NT2/D1 (cell line): ENCODE measurements at regions not wholly inside any gene's neighbourhood (a gene's known extent, or its start where the extent isn't known, plus 50 kb on each side); places are given as distances from the start of the nearest gene placed in this dataset.
"Not testable (repeated sequence)": the region's sequence is repeated elsewhere in the genome, so short reads cannot be mapped to it uniquely, and the experiment has no call there.

Experiments used
- DNase-seq: peaks from one replicate; pipeline ENCODE4 v3.0.0-alpha.2; 2011; ENCODE audit warnings: low read depth, low spot score
- H3K27me3 ChIP-seq: 2 replicates; pipeline ENCODE4 v1.6.0; 2011; ENCODE audit warnings: mild to moderate bottlenecking; ENCODE audit not compliant: insufficient read length, insufficient read depth
- H3K36me3 ChIP-seq: 2 replicates; pipeline ENCODE4 v1.6.1; 2011; ENCODE audit warnings: mild to moderate bottlenecking, low read length, mixed read lengths; ENCODE audit not compliant: insufficient read depth, insufficient read length
- H3K4me1 ChIP-seq: 2 replicates; pipeline ENCODE4 v1.5.1; 2011; ENCODE audit not compliant: insufficient read depth, insufficient read length
- H3K4me3 ChIP-seq: 2 replicates; pipeline ENCODE4 v1.5.1; 2011; ENCODE audit warnings: low read depth; ENCODE audit not compliant: insufficient read length
- H3K9ac ChIP-seq: 2 replicates; pipeline ENCODE4 v1.6.0; 2011; ENCODE audit warnings: low read depth; ENCODE audit not compliant: insufficient read length
- H3K9me3 ChIP-seq: 2 replicates; pipeline ENCODE4 v1.5.1; 2011; ENCODE audit warnings: mild to moderate bottlenecking, low read length; ENCODE audit not compliant: insufficient read depth
- SUZ12 ChIP-seq: IDR thresholded peaks from 2 replicates; pipeline ENCODE4 v1.6.1; 2011; ENCODE audit not compliant: insufficient read length, insufficient read depth; ENCODE audit errors: extremely low read depth
- YY1 ChIP-seq: IDR thresholded peaks from 2 replicates; pipeline ENCODE4 v1.6.1; 2011; ENCODE audit not compliant: insufficient read length, insufficient read depth
- ZNF274 ChIP-seq: IDR thresholded peaks from 2 replicates; pipeline ENCODE4 v1.6.1; 2011; ENCODE audit warnings: mild to moderate bottlenecking, low read depth, low read length

DNA sequence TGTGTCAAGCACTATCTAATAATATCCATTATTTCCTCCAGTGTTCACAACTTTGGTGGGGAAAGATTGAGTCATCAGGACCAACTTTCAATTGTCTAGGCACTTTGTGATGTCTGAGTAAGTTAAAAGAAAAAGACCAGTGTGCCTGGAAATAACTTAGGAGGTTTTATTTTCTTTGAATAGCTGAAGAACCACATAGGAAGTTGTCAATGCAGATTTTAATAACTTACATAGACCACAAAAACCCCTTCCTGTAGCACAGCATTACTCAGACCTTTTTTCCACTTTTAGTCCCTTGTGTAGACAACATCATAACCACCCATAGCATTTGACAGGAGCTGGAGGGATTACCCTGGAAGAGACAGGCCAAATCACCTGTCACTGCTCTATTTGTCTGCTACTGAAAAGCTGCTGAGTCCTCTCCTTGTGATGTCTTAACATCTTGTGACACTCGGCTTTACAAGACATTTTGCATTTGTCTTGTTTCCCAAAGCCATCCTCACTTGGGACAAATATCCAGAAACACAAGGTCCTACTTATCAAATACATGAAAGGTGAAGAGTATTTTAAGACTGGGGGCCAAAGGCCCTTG lies 241.5 kb upstream of the PTER start:
- no peak for TF ChIP-seq YY1
- no peak for TF ChIP-seq SUZ12
- no peak for TF ChIP-seq ZNF274
- peaks cover 23% of the 10 kb centered on the region; the same call in 1 of the 2 replicates for H3K9me3 ChIP-seq
- no peaks in the 10 kb centered on the region for H3K36me3 ChIP-seq
- no peaks in the 10 kb centered on the region for H3K27me3 ChIP-seq
- H3K9ac ChIP-seq = no peak overlapping the region
- no peak overlapping the region for H3K4me3 ChIP-seq
- DNase-seq = no peak
- no peaks in the 10 kb centered on the region for H3K4me1 ChIP-seq

DNA sequence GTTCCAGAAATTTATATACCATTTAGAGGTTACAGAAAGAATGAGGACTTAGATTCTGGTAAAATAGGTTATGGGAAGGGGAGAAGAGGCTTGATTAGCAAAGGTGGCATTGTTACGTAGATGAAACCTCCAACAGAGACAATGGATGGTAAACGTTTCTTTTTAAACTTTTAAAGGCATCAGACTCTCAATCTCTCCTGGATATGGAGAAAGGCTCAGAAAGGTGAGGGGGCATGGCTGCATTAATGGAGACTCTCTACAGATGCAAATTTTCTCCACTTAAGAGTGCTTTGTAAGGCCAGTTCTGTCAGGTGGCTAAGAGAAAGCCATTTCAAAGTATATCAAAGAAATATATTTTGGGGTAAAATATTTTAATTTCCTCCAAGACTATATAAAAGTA lies 240.9 kb upstream of the PTER start:
- peak; percentile 57 for DNase-seq
- H3K36me3 ChIP-seq = no peaks in the 10 kb centered on the region
- TF ChIP-seq ZNF274 (no peak), SUZ12 (no peak), YY1 (no peak)
- no peak overlapping the region for H3K9ac ChIP-seq
- H3K9me3 ChIP-seq = peaks cover 23% of the 10 kb centered on the region; the same call in 1 of the 2 replicates
- H3K4me1 ChIP-seq = no peaks in the 10 kb centered on the region
- no peaks in the 10 kb centered on the region for H3K27me3 ChIP-seq
- H3K4me3 ChIP-seq = no peak overlapping the region

DNA sequence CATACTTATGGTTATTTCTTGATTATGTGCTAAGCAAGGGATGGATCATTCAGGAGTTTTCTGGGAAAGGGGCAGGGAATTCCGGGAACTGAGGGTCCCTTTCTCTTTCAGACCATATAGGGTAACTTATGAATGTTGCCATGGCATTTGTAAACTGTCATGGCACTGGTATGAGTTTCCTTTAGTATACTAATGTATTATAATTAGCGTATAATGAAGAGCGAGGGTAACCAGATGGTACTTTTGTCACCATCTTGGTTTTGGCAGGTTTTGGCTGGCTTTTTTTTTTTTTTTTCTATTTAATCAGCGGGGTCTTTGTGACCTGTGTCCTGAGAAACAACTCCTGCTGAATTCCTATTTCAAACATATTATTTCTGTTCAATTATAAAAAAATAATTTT lies 237.6 kb upstream of the PTER start:
- H3K9me3 ChIP-seq = peaks cover 17% of the 10 kb centered on the region; the same call in 1 of the 2 replicates
- H3K4me1 ChIP-seq = no peaks in the 10 kb centered on the region
- no peaks in the 10 kb centered on the region for H3K36me3 ChIP-seq
- no peak overlapping the region for H3K4me3 ChIP-seq
- no peaks in the 10 kb centered on the region for H3K27me3 ChIP-seq
- TF ChIP-seq SUZ12 (no peak), ZNF274 (no peak), YY1 (no peak)
- H3K9ac ChIP-seq = no peak overlapping the region
- no peak for DNase-seq

DNA sequence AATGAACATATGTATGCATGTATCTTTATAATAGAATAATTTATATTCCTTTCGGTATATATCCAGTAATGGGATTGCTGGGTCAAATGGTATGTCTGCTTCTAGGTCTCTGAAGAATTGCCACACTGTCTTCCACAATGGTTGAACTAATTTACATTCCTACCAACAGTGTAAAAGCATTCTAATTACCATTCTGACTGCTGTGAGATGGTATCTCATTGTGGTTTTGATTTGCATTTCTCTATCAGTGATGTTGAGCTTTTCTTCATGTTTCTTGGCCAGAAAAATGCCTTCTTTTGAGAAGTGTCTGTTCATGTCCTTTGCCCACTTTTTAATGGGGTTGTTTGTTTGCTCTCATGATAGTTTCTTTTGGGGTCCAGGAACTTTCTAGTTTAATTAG lies 213.2 kb upstream of the PTER start:
- H3K4me3 ChIP-seq, H3K9ac ChIP-seq, H3K36me3 ChIP-seq, H3K4me1 ChIP-seq, DNase-seq, H3K27me3 ChIP-seq: not testable (repeated sequence)
- H3K9me3 ChIP-seq = peaks cover 25% of the 10 kb centered on the region

DNA sequence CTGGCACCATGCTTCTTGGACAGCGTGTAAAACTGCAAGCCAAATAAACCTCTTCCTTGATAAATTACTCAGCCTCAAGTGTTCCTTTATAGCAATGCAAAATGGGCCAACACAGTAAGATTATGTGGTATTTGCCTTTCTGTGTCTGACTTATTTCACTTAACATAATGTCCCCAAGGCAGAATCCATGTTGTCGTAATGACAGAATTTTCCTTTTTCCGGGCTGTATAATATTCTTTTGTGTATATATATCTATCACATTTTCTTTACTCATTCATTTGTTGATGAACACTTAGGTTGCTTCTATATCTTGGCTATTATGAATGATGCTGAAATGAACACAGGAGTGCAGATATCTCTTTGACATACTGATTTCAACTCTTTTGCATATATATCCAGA lies 209.1 kb upstream of the PTER start:
- TF ChIP-seq SUZ12 (no peak), ZNF274 (no peak), YY1 (no peak)
- no peaks in the 10 kb centered on the region for H3K4me1 ChIP-seq
- peaks cover 7% of the 10 kb centered on the region for H3K9me3 ChIP-seq
- H3K36me3 ChIP-seq = no peaks in the 10 kb centered on the region
- no peak overlapping the region for H3K9ac ChIP-seq
- DNase-seq = no peak
- H3K27me3 ChIP-seq = no peaks in the 10 kb centered on the region
- H3K4me3 ChIP-seq = no peak overlapping the region

DNA sequence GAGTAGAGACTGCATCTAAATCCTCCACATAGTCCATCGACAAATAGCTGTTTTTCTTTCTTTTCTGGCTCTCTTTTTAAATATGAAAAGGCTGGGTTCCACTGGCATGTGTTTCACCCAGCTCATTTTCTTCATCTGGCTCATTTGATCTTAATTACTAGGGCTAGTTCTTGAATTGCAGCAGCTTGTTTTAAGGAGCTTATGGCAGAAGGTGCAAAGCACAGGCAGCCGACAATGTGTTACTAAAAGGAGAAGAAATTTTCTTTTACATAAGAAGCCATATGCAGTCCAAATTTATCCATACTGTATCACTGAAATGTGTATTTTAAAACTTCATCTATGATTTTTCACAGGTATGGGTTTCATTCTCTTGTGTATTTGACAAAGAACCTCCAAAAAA lies 205.6 kb upstream of the PTER start:
- Histone ChIP-seq H3K4me3 (no peak overlapping the region), H3K4me1 (no peaks in the 10 kb centered on the region), H3K36me3 (no peaks in the 10 kb centered on the region), H3K9ac (no peak overlapping the region), H3K27me3 (no peaks in the 10 kb centered on the region), H3K9me3 (no peaks in the 10 kb centered on the region)
- DNase-seq = no peak
- TF ChIP-seq ZNF274 = no peak
- TF ChIP-seq SUZ12 = no peak
- no peak for TF ChIP-seq YY1

DNA sequence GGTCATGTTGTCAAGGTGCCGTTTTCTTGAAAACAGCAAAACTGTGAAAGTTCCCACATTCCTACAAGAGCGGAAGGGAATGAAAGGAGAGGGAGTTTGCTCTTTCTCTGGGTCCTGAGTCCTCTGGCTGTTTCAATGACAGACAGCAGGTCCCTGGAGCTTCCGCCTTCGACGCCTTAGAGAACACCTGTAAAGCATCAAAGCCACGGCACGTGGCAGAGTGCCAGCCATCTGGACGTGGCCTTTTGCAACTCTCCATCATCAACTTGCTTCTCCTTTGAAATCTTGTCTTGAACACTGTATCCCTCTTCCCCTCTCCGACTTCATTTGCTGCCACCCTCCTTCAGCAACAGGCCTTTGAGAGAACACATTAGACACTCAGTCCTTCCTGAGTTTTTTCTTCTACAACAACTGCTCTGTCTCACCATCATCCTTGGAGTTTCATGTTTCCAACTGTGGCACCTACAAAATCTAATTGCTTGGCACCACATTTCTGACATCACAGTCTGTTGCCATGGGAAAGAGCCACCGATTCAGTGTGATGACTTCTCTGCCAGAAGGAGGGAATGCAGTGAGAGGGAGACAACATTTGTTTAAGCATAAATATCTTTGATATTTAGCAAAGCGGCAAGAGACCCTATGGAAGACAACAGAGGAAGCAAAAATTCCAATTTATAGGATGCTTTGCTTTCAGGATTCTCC lies 204.9 kb upstream of the PTER start:
- Histone ChIP-seq H3K4me1 (no peaks in the 10 kb centered on the region), H3K27me3 (no peaks in the 10 kb centered on the region), H3K4me3 (no peak overlapping the region), H3K9me3 (no peaks in the 10 kb centered on the region), H3K9ac (no peak overlapping the region), H3K36me3 (no peaks in the 10 kb centered on the region)
- DNase-seq = no peak
- TF ChIP-seq YY1 = no peak
- TF ChIP-seq SUZ12 = no peak
- no peak for TF ChIP-seq ZNF274

DNA sequence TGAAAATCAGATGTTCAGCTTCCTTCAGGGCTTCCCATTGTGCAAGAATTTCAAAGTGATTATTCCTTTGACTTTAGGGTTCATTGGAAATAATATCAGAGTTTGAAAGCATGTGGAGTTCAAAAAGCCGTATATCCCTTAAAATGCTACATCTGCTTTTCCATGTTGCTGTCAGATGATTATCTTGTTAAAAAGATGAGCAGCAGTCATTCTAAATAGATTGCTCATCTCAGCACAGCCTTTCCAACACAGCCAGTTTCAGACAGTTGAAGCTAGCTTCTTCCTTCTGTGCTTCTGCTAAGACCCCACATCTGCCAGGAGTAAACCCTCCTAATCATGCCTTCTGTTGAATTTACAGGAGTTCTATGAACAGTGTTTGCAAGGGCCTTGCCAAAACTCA lies 204.4 kb upstream of the PTER start:
- Histone ChIP-seq H3K9ac (no peak overlapping the region), H3K27me3 (no peaks in the 10 kb centered on the region), H3K36me3 (no peaks in the 10 kb centered on the region), H3K4me3 (no peak overlapping the region), H3K4me1 (no peaks in the 10 kb centered on the region), H3K9me3 (no peaks in the 10 kb centered on the region)
- TF ChIP-seq SUZ12 (no peak), ZNF274 (no peak), YY1 (no peak)
- DNase-seq = no peak
